Right lobe of liver (tissue), 4 donors: ENCODE measurements at regions not wholly inside any gene's neighbourhood (a gene's known extent, or its start where the extent isn't known, plus 50 kb on each side); places are given as distances from the start of the nearest gene placed in this dataset.

ENCODE experiments used
- CTCF ChIP-seq, 4 donors: fragments of 200-600 bp in 3 of 4; fragments of 450-650 bp in 1 of 4; IDR thresholded peaks; one replicate each; pipeline versions ENCODE4 v1.5.1 to v1.8.0; 2016 to 2022; ENCODE audit warnings: antibody characterized with exemption in 4 of 4, mild to moderate bottlenecking in 2 of 4
- POLR2A ChIP-seq: fragments of 450-650 bp; IDR thresholded peaks from one replicate; pipeline ENCODE4 v1.6.1; 2017; ENCODE audit warnings: antibody characterized with exemption, mild to moderate bottlenecking
- donor health status: DM: no; HTN: no; CAD: no.
- donor health status: DM: no; HTN: no; CAD: no.
- donor health status: DM: no; HTN: yes; CAD: no.

GRCh38 chr6:119542037-119542436, 192.5 kb upstream of the MAN1A1 start:
- no peak for TF ChIP-seq CTCF (IDR thresholded peaks at IDR 0.05)
- no peak for TF ChIP-seq POLR2A
